NCI-H2227 (cell line): ENCODE measurements at regions not wholly inside any gene's neighbourhood (a gene's known extent, or its start where the extent isn't known, plus 50 kb on each side); places are given as distances from the start of the nearest gene placed in this dataset.

Source experiments
- DNase-seq: peaks from one replicate; lab custom pipeline; 2025; ENCODE audit not compliant: unreplicated experiment; lab: John Stamatoyannopoulos, UW

GRCh38 chr14:26925876-26926584, 328.2 kb upstream of the NOVA1 start:
- DNase-seq = no peak

- no peak for DNase-seq
Observed at GRCh38 chr14:26926585-26926984, 328.8 kb upstream of the NOVA1 start.

GRCh38 chr14:26928019-26928418, 330.2 kb upstream of the NOVA1 start:
- no peak for DNase-seq

GRCh38 chr14:26929361-26929760, 331.5 kb upstream of the NOVA1 start:
- DNase-seq = no peak

DNA sequence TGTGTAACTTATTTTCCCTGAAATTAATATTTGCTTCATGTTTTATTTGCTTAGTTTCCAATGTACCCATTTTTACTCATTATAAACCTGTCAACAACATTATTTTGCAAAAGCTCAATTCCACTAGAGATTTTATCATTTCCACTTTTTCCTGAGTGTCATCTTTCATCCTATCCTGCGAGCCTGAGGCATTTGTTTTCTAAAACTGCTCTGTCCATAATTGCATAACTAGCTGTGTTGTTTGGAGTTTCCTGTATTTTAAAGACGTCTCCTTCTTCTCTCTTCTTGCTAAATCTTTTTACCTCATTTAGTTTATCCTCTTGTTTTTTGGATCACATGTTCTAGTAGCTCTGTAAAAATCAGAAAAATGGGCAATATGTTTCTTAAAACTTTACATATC, 332.7 kb upstream of the NOVA1 start:
- no peak for DNase-seq

- no peak for DNase-seq
Observed at GRCh38 chr14:26932606-26933005, 334.8 kb upstream of the NOVA1 start.

- DNase-seq = no peak
Observed at GRCh38 chr14:26933431-26933830, 335.6 kb upstream of the NOVA1 start.

DNA sequence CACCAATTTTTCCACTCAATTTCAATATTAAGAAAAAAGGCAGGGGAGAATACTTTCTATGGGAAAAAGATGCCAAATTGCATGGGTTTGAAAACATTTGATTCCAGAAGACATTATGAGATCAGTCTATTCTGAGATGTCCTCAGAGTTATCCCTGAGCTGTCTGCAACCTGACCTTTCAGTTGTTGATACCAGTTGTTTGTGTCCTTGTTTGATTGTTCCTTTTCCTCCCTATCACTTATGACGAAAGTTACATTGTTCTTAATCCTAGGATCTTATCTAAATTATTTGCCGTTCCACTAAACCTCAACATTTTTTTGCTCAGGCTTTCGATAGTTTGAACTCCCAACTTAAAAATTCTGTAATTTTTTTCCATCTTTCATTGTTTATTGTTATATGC, 336.3 kb upstream of the NOVA1 start:
- no peak for DNase-seq

GRCh38 chr14:26935733-26936132, 337.9 kb upstream of the NOVA1 start:
- peak; percentile 55 for DNase-seq

DNA sequence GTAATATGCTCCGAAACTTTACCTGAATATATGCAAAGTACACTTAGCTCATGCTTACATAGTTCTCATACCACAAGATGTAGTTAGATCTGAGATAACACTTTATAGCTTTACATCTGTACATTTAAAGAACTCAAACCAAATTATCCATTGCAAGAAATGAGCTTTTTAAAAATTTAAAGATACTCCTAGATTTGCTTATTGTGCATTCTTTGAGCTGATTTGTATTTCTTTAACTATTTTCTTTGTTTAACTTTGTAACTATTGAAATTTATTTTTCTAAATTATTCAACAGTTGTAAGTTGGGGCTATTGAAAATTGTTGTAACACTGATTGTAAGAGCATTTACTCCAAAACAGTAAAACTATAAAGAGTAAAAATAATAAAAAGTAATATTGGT, 340.2 kb upstream of the NOVA1 start:
- no peak for DNase-seq

GRCh38 chr14:26939755-26940154, 341.9 kb upstream of the NOVA1 start:
- DNase-seq = no peak

- DNase-seq = no peak
Observed at GRCh38 chr14:26941521-26941920, 343.7 kb upstream of the NOVA1 start.

DNA sequence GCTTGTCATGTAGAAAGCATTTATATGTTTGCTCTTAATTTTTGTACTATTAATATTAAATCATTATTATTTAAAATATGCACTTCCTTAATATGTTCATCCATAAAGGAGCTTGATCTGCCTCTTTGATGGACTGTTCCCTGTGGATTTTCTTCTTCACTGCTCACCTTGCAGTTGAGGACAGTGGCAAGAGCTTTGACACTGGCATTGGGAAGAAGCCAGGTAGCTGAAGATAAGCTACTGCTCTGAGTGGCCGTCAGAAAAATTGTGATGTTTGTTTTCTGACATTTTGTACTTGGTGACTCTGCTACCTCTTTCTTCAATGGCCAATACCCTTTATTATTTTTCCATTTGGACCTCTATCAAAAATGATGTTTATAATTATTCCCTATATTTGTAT, 349.4 kb upstream of the NOVA1 start:
- DNase-seq = no peak

GRCh38 chr14:26959437-26959836, 361.6 kb upstream of the NOVA1 start:
- DNase-seq = no peak

GRCh38 chr14:26959972-26960660, 362.3 kb upstream of the NOVA1 start:
- DNase-seq = no peak

DNA sequence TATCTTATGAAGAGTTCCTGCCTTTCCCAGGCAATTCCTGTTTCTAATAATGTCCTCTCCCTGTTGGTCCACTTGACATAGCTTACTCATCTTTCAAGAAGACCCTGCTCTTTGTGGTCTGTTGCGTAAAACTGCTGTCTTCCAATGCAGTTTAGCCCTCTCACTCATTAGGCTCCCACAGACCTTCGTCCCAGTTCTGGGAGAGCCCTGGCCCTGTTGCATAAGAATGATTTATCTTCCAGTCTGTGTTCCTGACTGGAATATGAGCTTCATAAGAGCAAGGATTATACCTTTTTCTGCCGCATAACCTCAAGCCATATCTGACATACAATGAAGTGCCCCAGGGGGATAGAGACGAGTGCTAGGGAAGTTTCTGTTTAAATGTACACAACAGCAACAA, 365.9 kb upstream of the NOVA1 start:
- no peak for DNase-seq

DNA sequence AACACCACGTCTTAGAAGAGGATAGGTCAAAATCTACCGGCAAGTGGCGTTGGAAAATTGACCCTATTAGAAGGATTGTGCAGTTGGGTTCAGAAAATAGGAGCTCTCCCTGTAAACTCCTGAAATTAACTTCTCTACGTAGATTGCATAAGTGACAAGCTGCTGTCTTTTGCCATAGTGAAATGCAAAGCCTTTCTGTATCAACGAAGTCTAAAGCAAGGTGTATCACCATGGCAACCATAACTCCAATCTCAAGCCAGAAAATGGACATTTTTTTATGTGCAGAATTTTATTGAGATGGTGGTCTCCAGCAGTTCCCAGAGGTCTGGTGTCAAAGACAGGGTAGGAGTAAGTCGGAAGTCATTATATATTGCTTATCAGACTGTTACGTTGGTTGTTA, 367.7 kb upstream of the NOVA1 start:
- peak; percentile 9 for DNase-seq

DNA sequence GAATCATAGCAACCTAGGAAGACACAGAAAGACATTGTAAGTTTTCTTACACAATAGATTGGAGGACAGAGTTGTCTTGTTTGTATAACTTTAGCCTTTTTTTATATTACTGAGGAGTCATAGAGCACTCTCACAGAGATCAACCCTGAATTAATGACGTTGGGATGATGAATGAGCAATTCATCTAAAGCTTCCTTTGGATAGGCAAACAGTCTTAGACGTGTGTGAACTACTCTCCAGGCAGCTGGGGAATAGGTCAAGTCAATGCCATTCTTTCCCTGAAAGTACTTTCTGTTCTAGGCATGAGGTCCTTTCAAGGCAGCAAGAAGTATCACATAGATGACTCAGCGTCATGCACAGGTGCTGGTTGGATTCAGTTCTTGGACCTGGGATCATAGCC, 369.1 kb upstream of the NOVA1 start:
- DNase-seq = no peak

GRCh38 chr14:26974965-26975364, 377.1 kb upstream of the NOVA1 start:
- no peak for DNase-seq

GRCh38 chr14:26982071-26982470, 384.2 kb upstream of the NOVA1 start:
- no peak for DNase-seq

DNA sequence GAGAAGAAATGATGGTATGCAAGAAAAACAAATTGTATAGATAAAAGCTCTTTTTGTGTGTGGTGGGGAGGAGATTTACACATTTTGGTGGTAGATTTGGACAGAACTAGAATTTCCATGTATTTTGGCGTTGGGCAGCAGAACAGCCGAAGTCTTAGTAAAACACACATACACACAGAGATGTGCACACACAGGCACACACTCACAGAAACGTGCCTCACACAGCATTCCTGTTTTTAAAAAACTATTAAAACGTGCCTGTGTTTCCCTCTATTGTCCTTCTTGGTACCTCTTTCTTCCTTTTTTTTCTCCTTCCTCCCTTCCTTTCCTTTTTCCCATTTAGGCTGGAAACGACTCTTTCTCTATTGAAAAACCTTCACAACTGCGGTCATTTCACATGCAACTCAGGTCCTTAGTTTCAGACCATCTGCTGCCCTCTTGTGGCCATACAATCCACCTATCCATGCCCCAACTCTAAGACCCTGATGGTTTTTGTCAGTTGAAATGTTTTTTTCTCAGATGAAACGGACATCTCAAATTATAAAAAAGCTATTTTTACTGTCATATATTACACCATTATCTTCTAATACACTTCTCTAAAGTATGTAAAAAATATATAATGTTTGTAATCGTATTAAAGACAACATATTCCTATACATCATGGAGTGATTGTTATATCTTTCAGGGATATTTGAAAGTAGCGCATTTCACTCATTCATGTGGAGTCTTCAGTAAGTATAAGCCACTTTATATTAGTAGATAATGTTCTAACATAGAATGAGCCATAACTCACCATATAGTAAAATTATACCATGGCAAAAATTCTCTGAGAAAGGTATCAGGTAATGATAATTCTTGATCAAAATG, 386.7 kb upstream of the NOVA1 start:
- peak; percentile 78 for DNase-seq
